ENCODE measurements at regions not wholly inside any gene's neighbourhood (a gene's known extent, or its start where the extent isn't known, plus 50 kb on each side); places are given as distances from the start of the nearest gene placed in this dataset.

GRCh38 chr22:46054091-46055073 lies 77.4 kb upstream of the WNT7B start:
- DNase-seq (ENCODE audit: low read depth), result peak; percentile 79

- peak; percentile 38 for DNase-seq (ENCODE audit: low read depth)
These were observed 78.4 kb upstream of the WNT7B start for GRCh38 chr22:46055181-46055875.

GRCh38 chr22:46055911-46056545 lies 79.1 kb upstream of the WNT7B start:
- DNase-seq (ENCODE audit: low read depth), result peak; percentile 78

GRCh38 chr22:46056546-46057245 lies 79.7 kb upstream of the WNT7B start:
- DNase-seq (ENCODE audit: low read depth), result peak; percentile 59

- DNase-seq (ENCODE audit: low read depth), result peak; percentile 61
These were observed 80.5 kb upstream of the WNT7B start for GRCh38 chr22:46057246-46058090.

GRCh38 chr22:46058091-46058420 lies 81.1 kb upstream of the WNT7B start:
- DNase-seq (ENCODE audit: low read depth), result peak; percentile 84

- DNase-seq (ENCODE audit: low read depth), result peak; percentile 36
These were observed 81.9 kb upstream of the WNT7B start for GRCh38 chr22:46058591-46059519.

GRCh38 chr22:46060292-46061123 lies 83.5 kb upstream of the WNT7B start:
- DNase-seq (ENCODE audit: low read depth), result no peak

- no peak for DNase-seq (ENCODE audit: low read depth)
These were observed 84.2 kb upstream of the WNT7B start for GRCh38 chr22:46061124-46061500.

- no peak for DNase-seq (ENCODE audit: low read depth)
These were observed 84.7 kb upstream of the WNT7B start for GRCh38 chr22:46061501-46062231.

GRCh38 chr22:46062232-46062615 lies 85.3 kb upstream of the WNT7B start:
- no peak for DNase-seq (ENCODE audit: low read depth)

- DNase-seq (ENCODE audit: low read depth), result no peak
These were observed 86.1 kb upstream of the WNT7B start for GRCh38 chr22:46062971-46063631.

- DNase-seq (ENCODE audit: low read depth), result no peak
These were observed 86.5 kb upstream of the PPARA start for GRCh38 chr22:46063846-46064227.

GRCh38 chr22:46064228-46064965 lies 85.9 kb upstream of the PPARA start:
- no peak for DNase-seq (ENCODE audit: low read depth)

GRCh38 chr22:46064966-46065666 lies 85.2 kb upstream of the PPARA start:
- DNase-seq (ENCODE audit: low read depth), result peak; percentile 9

GRCh38 chr22:46065691-46066454 lies 84.5 kb upstream of the PPARA start:
- peak; percentile 34 for DNase-seq (ENCODE audit: low read depth)
